Esophagus squamous epithelium (tissue), 5 donors: ENCODE measurements at regions not wholly inside any gene's neighbourhood (a gene's known extent, or its start where the extent isn't known, plus 50 kb on each side); places are given as distances from the start of the nearest gene placed in this dataset.

Experiments used
- DNase-seq: peaks from one replicate; lab custom pipeline; 2025; lab: John Stamatoyannopoulos, UW
- H3K27ac ChIP-seq, 4 donors: fragments of 200-600 bp; sonication (generic); one replicate each; pipeline ENCODE4 v1.5.1; 2016 to 2019; ENCODE audit warnings: mild to moderate bottlenecking in 1 of 4
- H3K27me3 ChIP-seq, 4 donors: fragments of 200-600 bp; sonication (generic); 1 replicate in 3 of 4; 2 replicates in 1 of 4; pipeline versions ENCODE4 v1.5.1 to v1.6.0; 2017 to 2021; ENCODE audit warnings: antibody characterized with exemption in 1 of 4
- H3K36me3 ChIP-seq, 3 donors: fragments of 200-600 bp; sonication (generic); one replicate each; pipeline ENCODE4 v1.5.1; 2016 to 2019
- H3K4me1 ChIP-seq, 3 donors: fragments of 200-600 bp; sonication (generic); one replicate each; pipeline ENCODE4 v1.5.1; 2017 to 2019
- H3K4me3 ChIP-seq, 4 donors: fragments of 200-600 bp; sonication (generic); 1 replicate in 3 of 4; 2 replicates in 1 of 4; pipeline ENCODE4 v1.5.1; 2016 to 2019; ENCODE audit warnings: mild to moderate bottlenecking in 2 of 4, moderate library complexity in 1 of 4
- H3K9me3 ChIP-seq, 3 donors: fragments of 200-600 bp; sonication (generic); one replicate each; pipeline ENCODE4 v1.5.1; 2016 to 2019
- CTCF ChIP-seq, 6 experiments: fragments of 450-650 bp in 4 of 6; fragments of 200-600 bp in 2 of 6; sonication (generic) in 2 of 6; IDR thresholded peaks; one replicate each; pipeline ENCODE4 v1.5.1; 2016 to 2019; ENCODE audit warnings: antibody characterized with exemption in 6 of 6, mild to moderate bottlenecking in 4 of 6, moderate library complexity in 4 of 6
- POLR2A ChIP-seq, 4 donors: fragments of 450-650 bp; IDR thresholded peaks; one replicate each; pipeline ENCODE4 v1.6.1; 2017; ENCODE audit warnings: antibody characterized with exemption in 4 of 4, mild to moderate bottlenecking in 4 of 4, moderate library complexity in 3 of 4
- WGBS, 2 donors: methylation state at CpG; one replicate each; pipeline ENCODE4 v1.1.5; 2018; 5-methylcytosine and 5-hydroxymethylcytosine counted together
- intact Hi-C: fragments of 100-400 bp; cut with DNase I; formaldehyde crosslinking; loops from one replicate; pipeline ENCODE4 v1.15.0; 2022
- donor health status: DM: yes; HTN: yes; CAD: no.

- intact Hi-C loops = no loop called here
- TF ChIP-seq CTCF (IDR thresholded peaks at IDR 0.05) (no peak), POLR2A (IDR thresholded peaks at IDR 0.05) (no peak)
- no peaks in the 10 kb centered on the region for H3K27me3 ChIP-seq
- no peak for DNase-seq
- no peaks in the 10 kb centered on the region for H3K36me3 ChIP-seq
- H3K9me3 ChIP-seq = peaks cover 0 to 6% (median 0%) of the 10 kb centered on the region in 3 donors
- H3K4me1 ChIP-seq = no peaks in the 10 kb centered on the region
- no peak overlapping the region for H3K27ac ChIP-seq
- no peak overlapping the region for H3K4me3 ChIP-seq
- 68 to 73% methylated on average over 5 of the region's 5 CpGs for WGBS, 2 donors
These were observed 359.5 kb downstream of the PCDH17 start for GRCh38 chr13:57991041-57991440.

DNA sequence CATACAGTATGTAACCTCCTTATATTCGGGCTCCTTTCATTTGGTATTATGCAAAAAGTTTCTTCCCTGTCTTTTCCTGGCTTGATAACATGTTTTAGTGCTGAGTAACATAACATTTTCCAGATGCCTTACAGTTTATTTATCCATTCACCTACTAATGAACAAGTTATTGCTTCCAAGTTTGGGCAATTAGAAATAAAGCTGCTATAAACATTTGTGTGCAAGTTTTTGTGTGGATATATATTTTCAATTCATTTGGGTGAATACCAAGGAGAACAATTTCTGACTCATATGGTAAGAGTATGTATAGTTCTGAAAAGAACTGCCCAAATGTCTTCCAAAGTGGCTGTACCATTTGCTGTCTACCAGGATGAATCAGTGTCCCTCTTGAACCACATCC is 360.9 kb downstream of the PCDH17 start:
- H3K9me3 ChIP-seq = no peaks in the 10 kb centered on the region
- H3K36me3 ChIP-seq = no peaks in the 10 kb centered on the region
- TF ChIP-seq CTCF (IDR thresholded peaks at IDR 0.05) (no peak), POLR2A (IDR thresholded peaks at IDR 0.05) (no peak)
- H3K27me3 ChIP-seq = no peaks in the 10 kb centered on the region
- no peak overlapping the region for H3K4me3 ChIP-seq
- H3K27ac ChIP-seq = no peak overlapping the region
- H3K4me1 ChIP-seq = no peaks in the 10 kb centered on the region
- intact Hi-C loops = no loop called here
- no peak for DNase-seq
- WGBS, 2 donors = 52 to 60% methylated on average over 1 of the region's 1 CpG

- Histone ChIP-seq H3K27me3 (no peaks in the 10 kb centered on the region), H3K4me3 (no peak overlapping the region), H3K27ac (no peak overlapping the region), H3K4me1 (no peaks in the 10 kb centered on the region), H3K36me3 (no peaks in the 10 kb centered on the region), H3K9me3 (no peaks in the 10 kb centered on the region)
- WGBS, 2 donors = 55 to 71% methylated on average over 1 of the region's 1 CpG
- TF ChIP-seq CTCF (IDR thresholded peaks at IDR 0.05) (no peak), POLR2A (IDR thresholded peaks at IDR 0.05) (no peak)
- intact Hi-C loops = no loop called here
- DNase-seq = no peak
These were observed 365.2 kb downstream of the PCDH17 start for GRCh38 chr13:57996717-57997116.

GRCh38 chr13:58004751-58005150 is 373.2 kb downstream of the PCDH17 start:
- WGBS, 2 donors = 48 to 54% methylated on average over 4 of the region's 4 CpGs
- H3K27me3 ChIP-seq = no peaks in the 10 kb centered on the region
- H3K36me3 ChIP-seq = no peaks in the 10 kb centered on the region
- intact Hi-C loops = no loop called here
- TF ChIP-seq CTCF (IDR thresholded peaks at IDR 0.05) (no peak), POLR2A (IDR thresholded peaks at IDR 0.05) (no peak)
- H3K4me1 ChIP-seq = no peaks in the 10 kb centered on the region
- H3K9me3 ChIP-seq = no peaks in the 10 kb centered on the region
- no peak overlapping the region for H3K4me3 ChIP-seq
- no peak for DNase-seq
- no peak overlapping the region for H3K27ac ChIP-seq

- DNase-seq = no peak
- H3K4me1 ChIP-seq = no peaks in the 10 kb centered on the region
- TF ChIP-seq POLR2A (IDR thresholded peaks at IDR 0.05) = no peak
- TF ChIP-seq CTCF (IDR thresholded peaks at IDR 0.05) = no peak
- H3K36me3 ChIP-seq = no peaks in the 10 kb centered on the region
- intact Hi-C loops = no loop called here
- WGBS, 2 donors = 73 to 74% methylated on average over 4 of the region's 4 CpGs
- no peaks in the 10 kb centered on the region for H3K27me3 ChIP-seq
- no peak overlapping the region for H3K27ac ChIP-seq
- H3K4me3 ChIP-seq = no peak overlapping the region
- H3K9me3 ChIP-seq = no peaks in the 10 kb centered on the region
These were observed 386.5 kb downstream of the PCDH17 start for GRCh38 chr13:58018020-58018419.
